RWPE2 (cell line): ENCODE measurements at regions not wholly inside any gene's neighbourhood (a gene's known extent, or its start where the extent isn't known, plus 50 kb on each side); places are given as distances from the start of the nearest gene placed in this dataset.

ENCODE experiments used
- ATAC-seq: fragments of 200-7000 bp; cut with Tn5 transposase; 3 replicates; pipeline ENCODE4 v1.9.1; 2021; ENCODE audit warnings: low read depth
- DNase-seq: peaks from one replicate; pipeline ENCODE4 v3.0.0-alpha.2; 2020; ENCODE audit warnings: low spot score
- H3K27ac ChIP-seq: fragments of 450-650 bp; 2 replicates; pipeline ENCODE4 v1.5.1; 2017; ENCODE audit warnings: mild to moderate bottlenecking; ENCODE audit not compliant: poor library complexity, severe bottlenecking
- H3K27me3 ChIP-seq: fragments of 250-450 bp; sonication (Bioruptor Pico); 2 replicates; pipeline ENCODE4 v1.5.1; 2021; ENCODE audit warnings: mild to moderate bottlenecking, moderate library complexity; ENCODE audit not compliant: insufficient read depth, poor library complexity, severe bottlenecking
- H3K36me3 ChIP-seq: fragments of 250-450 bp; sonication (Bioruptor Pico); 2 replicates; pipeline ENCODE4 v1.5.1; 2020; ENCODE audit warnings: low read depth, mild to moderate bottlenecking, moderate library complexity
- H3K4me1 ChIP-seq: fragments of 250-450 bp; sonication (Bioruptor Pico); 2 replicates; pipeline ENCODE4 v1.5.1; 2021; ENCODE audit warnings: mild to moderate bottlenecking, moderate library complexity; ENCODE audit not compliant: insufficient read depth, poor library complexity, severe bottlenecking
- H3K4me3 ChIP-seq: fragments of 250-450 bp; sonication (Bioruptor Pico); 2 replicates; pipeline ENCODE4 v1.5.1; 2021; ENCODE audit warnings: mild to moderate bottlenecking, moderate library complexity; ENCODE audit not compliant: severe bottlenecking
- H3K9me3 ChIP-seq: fragments of 250-450 bp; sonication (Bioruptor Pico); 2 replicates; pipeline ENCODE4 v1.5.1; 2021; ENCODE audit warnings: mild to moderate bottlenecking, moderate library complexity; ENCODE audit not compliant: severe bottlenecking
- TF ChIP-seq, protein P1 (sequence below): fragments of 450-650 bp; IDR thresholded peaks from one replicate; pipeline ENCODE4 v1.5.1; 2017; ENCODE audit warnings: mild to moderate bottlenecking, moderate library complexity; ENCODE audit not compliant: poor library complexity, severe bottlenecking

DNA sequence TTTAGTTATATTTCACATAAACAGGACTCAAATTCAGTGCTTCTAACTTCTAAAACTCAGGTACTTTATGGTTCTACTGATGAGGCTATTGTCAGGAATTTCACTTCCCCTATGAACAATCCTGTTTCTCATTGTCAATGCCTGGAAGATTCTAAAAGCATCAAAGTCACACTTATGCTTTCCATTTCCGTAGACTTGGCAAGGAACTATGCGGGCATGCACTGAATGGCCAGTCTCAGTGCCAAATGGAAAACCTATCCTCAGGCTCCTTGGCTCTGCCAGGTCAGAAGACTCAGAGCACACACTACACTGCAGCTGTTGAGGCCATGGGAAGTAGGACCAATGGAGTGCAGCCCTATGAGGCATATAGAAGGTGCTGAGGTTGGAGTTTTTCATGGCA lies 97.0 kb upstream of the PTPN13 start:
- H3K4me1 ChIP-seq, result peaks cover 31% of the 10 kb centered on the region
- ATAC-seq, result peak; percentile 64
- H3K27me3 ChIP-seq, result no peaks in the 10 kb centered on the region
- no peaks in the 10 kb centered on the region for H3K36me3 ChIP-seq
- TF ChIP-seq, protein P1, sequence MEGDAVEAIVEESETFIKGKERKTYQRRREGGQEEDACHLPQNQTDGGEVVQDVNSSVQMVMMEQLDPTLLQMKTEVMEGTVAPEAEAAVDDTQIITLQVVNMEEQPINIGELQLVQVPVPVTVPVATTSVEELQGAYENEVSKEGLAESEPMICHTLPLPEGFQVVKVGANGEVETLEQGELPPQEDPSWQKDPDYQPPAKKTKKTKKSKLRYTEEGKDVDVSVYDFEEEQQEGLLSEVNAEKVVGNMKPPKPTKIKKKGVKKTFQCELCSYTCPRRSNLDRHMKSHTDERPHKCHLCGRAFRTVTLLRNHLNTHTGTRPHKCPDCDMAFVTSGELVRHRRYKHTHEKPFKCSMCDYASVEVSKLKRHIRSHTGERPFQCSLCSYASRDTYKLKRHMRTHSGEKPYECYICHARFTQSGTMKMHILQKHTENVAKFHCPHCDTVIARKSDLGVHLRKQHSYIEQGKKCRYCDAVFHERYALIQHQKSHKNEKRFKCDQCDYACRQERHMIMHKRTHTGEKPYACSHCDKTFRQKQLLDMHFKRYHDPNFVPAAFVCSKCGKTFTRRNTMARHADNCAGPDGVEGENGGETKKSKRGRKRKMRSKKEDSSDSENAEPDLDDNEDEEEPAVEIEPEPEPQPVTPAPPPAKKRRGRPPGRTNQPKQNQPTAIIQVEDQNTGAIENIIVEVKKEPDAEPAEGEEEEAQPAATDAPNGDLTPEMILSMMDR, result no peak
- H3K9me3 ChIP-seq, result no peaks in the 10 kb centered on the region
- no peak overlapping the region for H3K4me3 ChIP-seq
- peak overlapping the region; percentile 64 for H3K27ac ChIP-seq
- DNase-seq, result no peak

DNA sequence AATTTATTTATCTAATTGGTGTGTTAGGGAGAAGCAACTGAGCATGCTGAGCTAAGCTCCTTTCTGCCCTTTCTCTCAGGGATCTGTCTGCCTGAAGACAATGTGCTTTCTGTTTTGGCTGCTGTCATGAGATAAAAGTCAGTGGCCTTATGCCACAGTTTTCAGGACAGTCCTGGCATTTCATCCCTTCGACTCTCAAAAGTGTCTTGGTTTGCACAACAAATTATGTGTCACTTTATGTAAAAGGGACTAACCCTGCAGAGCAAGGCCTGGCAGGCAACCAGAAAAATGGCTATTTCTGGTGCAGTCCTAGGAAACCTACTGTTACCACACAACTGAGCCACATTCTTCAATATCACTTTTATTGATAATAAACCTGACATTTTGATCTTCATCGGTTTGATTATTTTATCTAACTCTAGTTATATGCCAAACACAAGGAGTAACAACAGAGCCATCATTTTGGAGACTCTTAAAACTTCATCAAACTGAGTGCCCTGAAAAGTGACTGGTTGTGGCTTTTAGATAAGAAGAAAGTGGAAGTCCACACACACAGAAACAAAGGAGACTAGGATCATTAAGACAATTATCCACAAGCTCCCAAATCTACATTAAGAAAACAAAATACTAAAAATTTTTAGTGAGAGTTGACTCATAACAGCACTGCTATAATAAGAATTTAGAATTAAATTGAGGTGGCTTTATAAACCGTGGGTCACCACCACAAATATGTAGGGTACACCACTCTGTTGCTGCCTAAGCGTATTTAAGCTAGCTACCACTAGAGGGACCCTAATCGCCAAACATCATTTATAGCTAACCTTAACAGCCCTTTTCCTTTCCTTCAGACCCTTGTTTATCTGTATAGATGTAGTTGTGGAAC lies 95.9 kb upstream of the PTPN13 start:
- Histone ChIP-seq H3K4me1 (peaks cover 31% of the 10 kb centered on the region), H3K27ac (peak overlapping the region; percentile 64)
- ATAC-seq, result peak; percentile 81

DNA sequence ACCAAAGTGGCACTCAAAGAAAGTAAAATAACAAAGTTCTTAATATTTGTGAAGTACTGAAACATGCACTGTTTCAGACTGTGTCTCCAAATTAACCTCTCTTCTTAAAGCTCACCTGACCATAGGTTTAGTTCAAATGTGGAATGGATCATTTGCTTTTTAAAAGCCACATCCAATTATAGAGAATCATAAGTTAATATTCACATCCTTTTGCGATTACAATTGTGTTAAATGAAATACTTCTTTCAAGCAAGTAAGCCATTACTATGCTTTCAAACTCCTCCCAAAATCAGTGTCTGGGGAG lies 95.3 kb upstream of the PTPN13 start:
- no peak for ATAC-seq
- H3K27ac ChIP-seq, result no peak overlapping the region
- TF ChIP-seq, protein P1, result peak; percentile 64
- no peak overlapping the region for H3K4me3 ChIP-seq
- peaks cover 31% of the 10 kb centered on the region for H3K4me1 ChIP-seq
- no peak for DNase-seq
- H3K27me3 ChIP-seq, result no peaks in the 10 kb centered on the region
- no peaks in the 10 kb centered on the region for H3K36me3 ChIP-seq
- no peaks in the 10 kb centered on the region for H3K9me3 ChIP-seq

More for the DNA sequence above, 95.9 kb upstream of the PTPN13 start:
- no peaks in the 10 kb centered on the region for H3K27me3 ChIP-seq
- DNase-seq, result no peak
- no peaks in the 10 kb centered on the region for H3K9me3 ChIP-seq
- no peaks in the 10 kb centered on the region for H3K36me3 ChIP-seq
- H3K4me3 ChIP-seq, result no peak overlapping the region
- TF ChIP-seq, protein P1, result peak; percentile 92

DNA sequence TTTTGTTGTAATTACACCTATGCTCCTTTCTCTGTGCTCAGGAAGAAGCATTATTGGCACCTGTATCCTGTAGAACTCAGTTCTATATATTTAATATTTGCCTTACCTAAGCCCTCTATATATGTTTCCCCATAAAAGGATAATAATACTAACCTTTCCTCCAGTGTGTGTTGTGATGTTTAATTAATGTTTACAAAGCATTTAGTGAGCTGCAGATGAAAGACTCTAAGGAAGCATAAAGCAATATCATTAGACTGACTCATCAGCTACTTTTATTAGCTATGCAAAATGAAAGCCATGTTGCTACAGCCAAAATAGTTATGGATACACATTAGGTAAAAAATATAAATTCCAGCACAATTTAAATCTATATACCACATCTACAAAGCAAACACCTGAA lies 93.6 kb upstream of the PTPN13 start:
- no peak overlapping the region for H3K4me3 ChIP-seq
- H3K27ac ChIP-seq, result no peak overlapping the region
- H3K27me3 ChIP-seq, result no peaks in the 10 kb centered on the region
- H3K9me3 ChIP-seq, result no peaks in the 10 kb centered on the region
- DNase-seq (no peak), ATAC-seq (peak; percentile 33; the same call in 1 of the 3 replicates)
- peaks cover 31% of the 10 kb centered on the region for H3K4me1 ChIP-seq
- TF ChIP-seq, protein P1, result no peak
- no peaks in the 10 kb centered on the region for H3K36me3 ChIP-seq

DNA sequence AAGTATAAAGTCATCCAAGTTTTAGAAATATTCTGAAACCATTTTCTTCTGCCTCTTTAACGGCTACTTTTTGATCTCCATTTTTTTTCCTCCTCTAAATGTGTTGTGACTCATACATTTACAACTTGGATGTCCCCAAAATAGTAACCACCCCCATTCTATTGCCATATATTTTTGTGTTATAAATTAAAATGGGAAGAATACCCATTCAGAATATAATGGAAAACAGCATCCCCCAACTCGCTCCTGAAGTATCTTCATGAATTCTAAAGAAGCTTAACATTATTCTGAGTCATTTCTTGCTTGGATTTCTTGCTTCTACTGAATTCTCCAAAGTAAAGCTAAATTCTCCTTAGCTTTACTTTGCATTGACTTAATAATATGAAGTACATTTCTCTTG lies 92.0 kb upstream of the PTPN13 start:
- Histone ChIP-seq H3K36me3 (no peaks in the 10 kb centered on the region), H3K27ac (no peak overlapping the region), H3K4me1 (peaks cover 18% of the 10 kb centered on the region), H3K27me3 (no peaks in the 10 kb centered on the region), H3K4me3 (no peak overlapping the region), H3K9me3 (no peaks in the 10 kb centered on the region)
- ATAC-seq, result no peak
- DNase-seq, result no peak
- TF ChIP-seq, protein P1, result no peak
